ENCODE measurements at regions not wholly inside any gene's neighbourhood (a gene's known extent, or its start where the extent isn't known, plus 50 kb on each side); places are given as distances from the start of the nearest gene placed in this dataset.
"Not testable (repeated sequence)": the region's sequence is repeated elsewhere in the genome, so short reads cannot be mapped to it uniquely, and the experiment has no call there.

GRCh38 chr2:131648565-131648964 is 120.9 kb downstream of the CCDC74A start:
- TF ChIP-seq POLR2AphosphoS5, POLR2A (IDR thresholded peaks at IDR 0.05; ENCODE audit: low read depth, low read length): not testable (repeated sequence)
